NCI-H748 (cell line): ENCODE measurements at regions not wholly inside any gene's neighbourhood (a gene's known extent, or its start where the extent isn't known, plus 50 kb on each side); places are given as distances from the start of the nearest gene placed in this dataset.
"Not testable (repeated sequence)": the region's sequence is repeated elsewhere in the genome, so short reads cannot be mapped to it uniquely, and the experiment has no call there.

Source experiments
- DNase-seq: peaks from one replicate; lab custom pipeline; 2025; ENCODE audit not compliant: unreplicated experiment; lab: John Stamatoyannopoulos, UW

DNA sequence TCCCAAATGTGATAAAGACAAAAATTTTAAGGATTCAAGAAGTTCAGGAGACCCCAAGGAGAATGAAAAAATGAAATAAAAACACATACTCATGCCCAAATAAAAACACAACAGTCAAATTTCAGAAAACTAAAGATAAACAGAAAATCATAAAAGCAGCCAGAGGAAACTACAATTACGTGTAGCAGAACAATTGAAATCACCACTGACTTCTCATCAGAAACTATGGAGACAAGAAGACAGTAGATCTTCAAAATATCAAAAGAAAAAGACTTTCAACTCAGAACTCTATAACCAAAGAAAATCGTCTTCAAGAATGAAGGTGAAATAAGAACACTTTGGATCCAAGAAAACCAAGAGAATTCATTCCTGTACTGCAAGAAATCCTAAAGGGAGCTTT lies 54.9 kb downstream of the DIO3 start:
- no peak for DNase-seq

DNA sequence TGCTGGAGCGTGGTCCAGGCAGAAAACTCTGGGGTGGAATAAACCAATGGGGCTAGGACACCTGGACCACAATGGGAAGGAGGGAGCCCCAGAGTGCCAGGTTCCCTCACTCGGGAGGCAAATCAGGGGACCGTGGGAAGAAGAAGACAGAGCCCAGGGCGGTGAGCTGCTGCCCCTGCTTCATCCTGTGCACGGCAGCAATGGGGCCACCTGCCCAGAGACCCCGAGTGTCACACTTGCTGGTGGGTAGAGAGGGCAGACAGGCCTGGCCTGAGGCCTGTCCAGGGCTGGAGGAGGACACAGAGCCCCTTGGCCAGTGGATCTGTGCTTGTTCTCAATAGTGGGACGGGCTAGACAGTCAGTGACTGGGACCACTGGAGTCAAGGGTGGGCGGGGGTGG lies 58.2 kb downstream of the DIO3 start:
- no peak for DNase-seq

DNA sequence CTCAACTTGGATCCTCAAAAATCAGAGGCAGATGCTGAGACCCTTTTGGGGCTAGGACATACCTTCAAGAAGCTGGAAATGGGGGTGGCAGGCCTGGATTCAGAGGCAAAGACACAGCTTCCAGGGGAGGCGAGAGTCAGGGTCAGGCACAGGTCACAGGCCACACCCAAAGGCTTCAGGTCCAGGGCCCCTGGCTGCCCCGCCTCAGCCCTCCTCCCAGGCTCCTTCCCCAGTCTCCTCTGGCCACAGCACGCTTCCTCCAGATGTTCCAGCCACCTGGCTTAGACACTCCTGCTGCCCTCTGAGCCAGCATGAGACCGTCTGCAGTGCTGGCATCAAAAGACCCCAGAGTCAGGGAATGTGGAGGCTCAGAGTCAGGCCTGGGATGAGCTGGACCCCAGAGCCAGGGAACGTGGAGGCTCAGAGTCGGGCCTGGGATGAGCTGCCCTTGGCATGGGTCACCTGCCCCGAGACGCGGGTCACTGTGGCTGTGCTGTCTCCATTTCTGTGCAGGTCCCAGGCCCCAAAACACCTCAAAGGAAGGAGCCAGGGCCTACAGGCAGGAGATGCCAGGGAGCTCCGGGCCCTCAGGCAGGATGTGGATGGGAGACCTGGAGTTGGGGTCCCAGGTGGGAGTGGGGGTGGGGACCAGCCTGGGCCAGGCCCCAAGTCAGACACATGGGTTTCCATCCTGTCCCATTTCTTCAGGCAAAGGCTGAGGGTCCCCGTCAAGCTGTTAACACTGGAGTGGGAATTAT lies 58.9 kb downstream of the DIO3 start:
- no peak for DNase-seq

DNA sequence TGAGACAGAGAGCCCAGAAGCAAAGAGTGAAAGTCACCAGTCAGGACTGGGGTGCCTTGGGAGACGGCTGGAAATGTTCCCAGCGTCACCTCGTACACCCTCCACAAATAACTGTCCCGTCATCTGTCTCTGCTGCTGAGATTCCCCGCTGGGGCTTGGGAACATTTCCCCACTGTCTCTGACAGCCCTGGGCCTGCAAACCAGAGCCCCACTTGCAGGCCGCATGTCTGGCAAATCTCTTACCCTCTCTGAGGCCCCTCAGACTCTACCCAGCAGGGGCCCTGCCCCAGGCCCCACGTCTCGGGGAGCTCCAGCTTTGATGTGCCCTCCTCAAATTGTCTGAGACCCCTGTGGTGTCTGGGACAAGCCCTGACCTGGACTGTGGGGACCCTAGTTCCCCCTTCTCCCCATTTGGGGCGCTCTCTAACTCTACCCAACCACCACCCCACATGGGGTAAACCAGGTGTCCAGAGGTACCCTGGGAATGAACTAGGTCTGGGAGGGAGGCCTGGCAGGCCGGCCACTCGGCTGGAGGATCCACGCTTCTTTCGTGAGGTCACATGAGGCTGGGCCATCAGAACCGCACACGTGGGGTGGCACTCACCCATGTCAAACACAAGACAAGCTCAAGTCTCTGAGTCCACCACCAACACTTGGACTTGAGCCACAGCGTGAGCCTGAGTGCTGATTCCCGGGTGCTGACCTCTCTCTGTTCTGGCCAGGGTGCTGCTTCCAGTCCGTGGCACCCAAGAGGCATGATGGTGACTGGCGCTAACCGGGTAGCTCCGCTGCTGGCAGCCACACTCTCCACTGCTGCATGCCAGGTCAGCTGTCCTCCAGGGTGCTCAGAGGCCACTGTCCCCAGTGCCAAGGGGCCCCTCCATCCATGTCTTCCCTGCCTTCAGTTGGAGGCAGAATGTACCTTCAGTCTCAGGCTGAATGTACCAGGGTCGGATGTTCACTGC lies 59.8 kb downstream of the DIO3 start:
- DNase-seq = no peak

DNA sequence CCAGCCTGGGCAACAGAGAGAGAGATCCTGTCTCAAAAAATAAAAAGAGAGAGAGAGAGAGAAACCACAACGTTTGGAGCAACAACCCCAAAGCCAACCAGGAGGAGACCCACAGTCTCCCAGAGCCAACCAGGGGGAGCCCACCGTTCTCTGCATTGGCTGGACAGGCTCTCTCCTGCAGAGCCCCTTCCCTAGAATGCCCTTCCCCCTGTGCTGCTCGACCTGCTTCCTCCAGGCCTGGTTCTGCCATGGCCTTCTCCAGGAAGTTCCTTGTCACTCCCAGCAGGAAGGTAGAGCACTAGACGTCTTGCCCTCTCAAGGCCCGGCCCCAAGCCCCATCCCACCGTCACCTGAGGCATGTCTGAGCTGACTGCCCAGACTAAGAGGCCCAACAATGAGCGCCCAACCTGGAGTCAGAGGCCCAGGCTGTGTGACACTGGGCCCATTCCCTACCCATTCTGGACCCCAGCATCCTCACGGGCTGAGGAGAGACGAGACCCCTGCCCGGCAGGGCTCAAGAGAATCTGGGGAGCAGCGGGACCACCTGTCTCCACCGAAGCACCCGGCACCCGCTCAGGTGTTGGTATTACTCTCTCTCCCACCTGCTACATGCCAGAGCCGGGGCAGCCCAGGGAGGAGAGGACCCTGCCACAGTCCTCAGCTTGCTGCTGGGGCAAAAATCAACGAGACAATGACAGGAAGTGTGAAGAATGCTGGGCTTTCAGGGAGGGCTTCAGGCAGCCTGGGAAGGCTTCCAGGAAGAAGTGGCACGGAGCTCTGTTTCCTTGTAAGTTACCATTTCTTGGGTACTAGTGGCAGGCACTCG lies 61.2 kb downstream of the DIO3 start:
- DNase-seq = no peak

DNA sequence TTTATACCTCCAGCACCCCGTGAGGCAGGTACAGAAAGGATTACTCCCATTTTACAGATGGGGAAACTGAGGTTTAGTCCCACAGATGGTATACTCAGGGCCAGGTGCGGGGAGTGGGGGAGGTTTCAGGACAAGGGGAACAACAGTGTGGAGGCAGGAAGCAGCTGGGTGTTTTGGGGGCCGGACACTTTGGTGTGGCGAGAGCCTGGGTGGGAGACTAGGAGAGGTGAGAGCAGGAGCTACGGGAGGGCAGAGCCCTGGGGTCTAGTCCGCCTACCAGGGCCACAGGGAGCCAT lies 61.7 kb downstream of the DIO3 start:
- DNase-seq = no peak

DNA sequence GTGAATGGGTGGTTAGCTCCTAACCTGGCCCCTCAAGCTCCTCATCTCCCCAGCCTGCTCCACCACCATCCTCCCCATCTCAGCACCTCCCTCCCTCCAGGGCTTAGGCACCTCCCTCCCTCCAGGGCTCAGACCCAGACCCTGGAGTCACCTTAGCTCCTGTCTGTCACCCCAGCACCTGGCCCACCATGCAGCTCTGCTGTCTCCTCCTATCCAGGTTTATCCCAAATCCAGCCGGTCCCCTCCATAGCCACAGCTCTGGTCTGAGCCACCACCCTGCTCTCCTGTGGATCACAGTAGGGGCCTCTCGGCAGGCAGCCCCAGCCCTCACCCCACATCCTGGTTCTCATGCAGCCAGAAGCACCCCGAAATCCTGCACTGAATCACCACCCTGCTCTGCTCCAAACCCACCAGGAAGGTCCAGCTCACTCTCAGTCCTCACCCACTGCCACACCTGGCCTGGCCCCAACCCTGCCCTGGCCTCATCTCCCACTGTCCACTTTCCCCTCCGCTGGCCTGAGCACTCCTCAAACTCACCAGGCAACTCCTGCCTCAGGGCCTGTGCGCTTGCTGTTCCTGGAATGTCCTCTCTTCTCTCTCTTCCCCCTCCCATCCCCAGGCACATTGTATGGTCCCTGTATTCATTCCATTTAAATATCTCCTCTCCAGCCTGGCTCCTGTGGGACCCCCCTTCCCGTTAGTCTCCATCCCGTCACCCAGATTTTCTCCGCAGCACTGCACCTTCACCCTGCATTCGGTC lies 62.6 kb downstream of the DIO3 start:
- no peak for DNase-seq

DNA sequence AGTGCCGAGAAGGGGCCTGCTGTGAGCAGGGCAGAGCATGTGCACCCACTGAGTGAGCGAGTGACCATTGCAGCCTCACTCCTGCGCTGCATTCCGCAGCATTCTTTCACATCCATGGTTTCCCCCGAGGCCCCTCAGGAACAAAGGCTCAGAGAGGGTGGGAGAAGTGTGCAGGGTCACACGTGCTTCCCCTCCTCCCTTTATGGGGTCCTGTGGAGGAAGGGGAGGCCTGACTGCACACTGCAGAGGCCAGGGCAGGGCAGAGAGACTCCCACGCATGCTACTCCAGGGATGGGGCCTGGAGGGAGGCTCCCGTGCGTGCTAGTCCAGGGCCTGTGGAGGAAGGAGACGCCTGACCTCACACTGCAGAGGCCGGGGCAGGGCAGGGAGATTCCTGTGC lies 63.2 kb downstream of the DIO3 start:
- DNase-seq = no peak

DNA sequence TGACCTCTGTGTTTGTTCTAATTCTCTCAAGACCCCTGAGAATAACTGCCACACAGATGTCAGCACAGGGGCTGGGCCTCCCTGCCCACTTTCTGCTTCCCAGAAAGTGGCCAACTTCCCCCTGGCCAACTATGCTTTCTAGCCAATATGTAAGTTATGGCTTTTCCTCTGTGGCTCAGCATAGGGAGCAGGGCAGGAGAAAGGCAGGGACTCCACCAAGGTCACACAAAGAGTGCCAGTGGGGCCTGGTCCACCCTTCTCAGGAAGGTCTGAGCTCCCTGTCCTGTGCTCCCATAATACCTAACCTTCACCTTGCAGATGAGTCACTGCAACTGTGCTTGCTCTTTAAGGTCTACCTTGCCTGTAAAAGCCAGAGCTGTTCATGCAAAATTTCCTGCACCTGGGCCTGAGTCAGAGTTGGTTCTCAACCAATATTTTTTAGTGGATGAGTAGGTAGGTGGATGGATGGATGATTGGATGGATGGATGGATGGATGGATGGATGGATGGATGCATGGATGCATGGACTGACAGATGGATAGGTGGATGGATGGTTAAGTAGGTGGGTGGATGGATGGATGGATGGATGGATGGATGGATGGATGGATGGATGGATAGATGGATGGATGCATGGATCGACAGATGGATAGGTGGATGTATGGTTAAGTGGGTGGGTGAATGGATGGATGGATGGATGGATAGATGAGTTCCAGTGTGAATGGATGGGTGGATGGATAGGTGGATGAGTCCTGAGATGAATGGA lies 64.2 kb downstream of the DIO3 start:
- DNase-seq = no peak

DNA sequence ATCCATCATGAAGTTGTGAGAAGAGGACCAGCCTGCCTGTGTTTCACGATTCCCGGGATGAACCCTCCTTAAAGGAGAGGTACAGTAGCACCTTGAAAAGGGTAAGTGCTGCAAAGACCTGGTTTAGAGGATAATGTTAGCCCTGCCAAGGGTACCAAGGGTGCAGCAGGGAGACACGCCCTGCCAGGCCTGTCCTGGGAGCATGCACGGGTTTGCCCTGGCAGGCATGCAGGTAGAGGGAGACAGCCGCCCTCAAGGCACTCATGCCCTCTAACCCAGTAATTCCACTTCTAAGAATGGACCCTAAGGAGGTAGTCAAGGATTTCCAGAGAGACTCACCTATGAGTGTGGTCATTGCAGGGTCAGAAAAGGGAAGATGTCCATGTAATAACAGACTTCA lies 65.0 kb downstream of the DIO3 start:
- no peak for DNase-seq

DNA sequence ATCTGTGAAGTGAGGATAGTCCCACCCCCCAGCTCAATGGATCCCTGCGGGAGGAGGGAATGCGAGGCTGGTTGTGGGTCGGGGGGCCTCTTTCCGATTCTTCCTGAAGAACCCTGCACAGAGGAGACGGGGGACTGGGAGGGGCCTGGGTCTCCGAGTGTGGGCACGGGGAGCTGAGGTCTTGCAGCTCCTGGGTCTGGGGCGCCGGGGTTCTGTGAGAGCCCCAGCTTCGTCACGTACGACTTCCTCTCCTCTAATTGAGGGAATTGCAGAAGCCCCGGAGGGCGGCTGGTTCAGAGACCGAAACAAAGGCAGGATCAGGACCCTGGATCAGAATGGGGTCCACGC lies 66.6 kb downstream of the DIO3 start:
- DNase-seq = no peak

DNA sequence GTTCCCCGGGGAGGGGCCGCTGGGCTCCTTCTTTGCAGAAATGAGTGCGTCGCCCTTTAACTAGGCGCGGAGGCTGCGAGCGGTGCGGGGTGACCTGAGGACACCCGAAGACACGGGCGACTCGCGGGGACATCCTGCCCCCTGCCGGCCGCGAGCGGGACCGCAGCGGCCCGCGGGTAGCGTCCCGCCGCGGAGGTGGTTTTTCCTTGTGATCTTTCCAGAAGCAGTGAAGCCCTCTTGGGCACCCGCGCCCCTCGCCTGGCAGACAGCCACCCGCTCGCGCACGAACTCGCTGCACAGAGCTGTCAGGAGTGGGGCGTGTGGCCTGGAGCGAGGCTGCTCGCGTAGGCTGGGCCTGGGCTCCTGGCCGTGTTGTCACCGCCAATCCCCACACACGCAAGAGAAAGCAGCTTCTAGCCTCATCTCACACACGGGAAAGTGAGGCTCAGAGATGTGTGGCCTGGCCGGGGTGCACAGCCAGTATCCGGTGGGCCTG lies 67.2 kb downstream of the DIO3 start:
- peak; percentile 86 for DNase-seq

DNA sequence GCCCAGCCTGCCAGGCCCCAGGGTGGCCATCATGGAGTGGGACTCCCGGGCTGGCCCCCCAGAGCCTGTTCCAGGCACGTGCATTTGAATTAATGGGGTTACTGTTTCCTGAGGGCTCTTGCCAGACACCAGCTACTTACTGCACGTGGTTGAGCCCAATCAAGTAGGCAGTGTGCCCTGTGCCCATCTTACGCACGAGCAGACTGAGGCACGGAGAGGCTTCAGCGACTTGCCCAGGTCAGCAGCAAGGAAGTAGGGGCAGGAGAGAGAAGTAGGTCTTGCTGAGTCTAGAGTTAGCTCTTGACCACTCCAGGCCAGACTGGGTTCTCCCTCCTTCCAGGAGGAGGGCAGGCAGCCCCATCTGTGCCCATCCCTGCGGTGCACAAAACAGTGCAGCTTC lies 67.7 kb downstream of the DIO3 start:
- no peak for DNase-seq

DNA sequence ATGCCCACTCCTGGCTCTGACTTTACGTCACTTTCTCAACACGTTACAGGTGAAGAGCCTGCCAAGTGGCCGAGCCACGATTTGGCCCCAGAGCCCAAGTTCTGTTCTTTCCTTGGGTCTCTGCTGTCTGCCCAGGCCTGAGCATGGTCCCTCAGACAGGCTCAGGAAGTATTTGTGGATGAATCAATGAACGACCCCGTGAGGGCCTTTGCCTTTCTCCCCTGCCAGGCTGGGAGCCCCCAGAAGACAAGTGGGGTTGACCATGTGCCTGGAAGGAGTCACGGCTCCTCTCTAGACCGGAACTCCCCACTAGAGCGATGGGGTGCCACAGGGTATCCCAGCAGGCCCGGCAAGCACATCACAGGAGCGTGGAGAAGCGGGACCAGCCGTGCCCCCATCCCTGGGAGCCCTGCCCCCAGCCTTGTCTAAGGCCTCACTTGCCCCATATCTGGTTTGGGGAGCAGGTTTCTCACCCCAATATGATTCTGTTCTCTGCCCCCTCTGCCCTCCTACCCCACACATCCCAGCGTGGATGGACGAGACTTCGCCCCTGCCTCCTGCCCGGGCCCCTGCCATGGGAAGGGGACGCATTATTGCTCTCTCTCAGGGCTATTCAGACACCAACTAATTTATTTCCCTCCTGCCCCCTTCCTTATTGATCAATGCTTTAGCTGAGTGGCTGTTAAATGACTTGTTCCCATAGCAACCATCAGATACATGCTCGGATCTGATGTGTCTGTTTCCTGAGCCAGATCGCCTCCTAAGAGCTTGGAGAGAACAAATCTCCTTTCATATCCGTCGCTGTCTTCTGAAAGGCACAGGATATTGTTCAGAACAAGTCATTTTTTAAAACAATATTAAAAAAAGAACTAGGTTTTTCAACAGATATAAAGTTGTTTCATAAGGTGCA lies 69.0 kb downstream of the DIO3 start:
- peak; percentile 82 for DNase-seq

DNA sequence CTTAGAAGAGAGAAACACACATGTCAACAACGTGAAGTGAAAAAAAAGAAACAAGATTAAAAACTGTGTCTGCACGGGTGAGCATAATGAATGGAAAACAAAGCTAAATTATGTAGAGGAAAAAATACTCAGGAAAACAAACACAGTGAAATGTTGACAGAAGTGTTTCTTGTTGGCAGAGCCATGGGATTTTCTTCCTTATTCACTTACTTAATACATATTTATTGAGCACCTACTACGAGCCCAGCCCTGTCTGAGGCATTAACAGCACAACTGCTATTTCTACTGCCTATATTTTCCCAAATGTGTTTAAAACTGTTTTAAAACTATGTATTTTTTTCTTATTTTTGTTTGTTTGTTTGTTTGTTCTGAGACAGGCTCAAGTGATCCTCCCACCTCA lies 69.9 kb downstream of the DIO3 start:
- DNase-seq = no peak

DNA sequence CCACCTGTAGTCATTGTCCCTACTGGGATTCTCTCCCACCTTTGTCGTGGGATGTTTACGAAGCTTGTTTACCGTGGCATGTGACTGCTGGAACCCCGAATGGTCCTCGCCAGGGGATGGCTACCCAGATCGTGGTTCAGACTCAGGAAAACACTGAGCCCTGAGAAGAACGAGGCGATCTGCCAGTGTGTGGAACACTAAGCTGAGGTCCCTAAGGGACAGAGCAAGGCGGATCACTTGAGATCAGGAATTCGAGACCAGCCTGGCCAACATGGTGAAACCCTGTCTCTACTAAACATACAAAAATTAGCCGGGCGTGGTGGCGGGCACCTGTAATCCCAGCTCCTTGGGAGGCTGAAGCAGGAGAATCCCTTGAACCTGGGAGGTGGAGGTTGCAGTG lies 70.7 kb downstream of the DIO3 start:
- DNase-seq = not testable (repeated sequence)

DNA sequence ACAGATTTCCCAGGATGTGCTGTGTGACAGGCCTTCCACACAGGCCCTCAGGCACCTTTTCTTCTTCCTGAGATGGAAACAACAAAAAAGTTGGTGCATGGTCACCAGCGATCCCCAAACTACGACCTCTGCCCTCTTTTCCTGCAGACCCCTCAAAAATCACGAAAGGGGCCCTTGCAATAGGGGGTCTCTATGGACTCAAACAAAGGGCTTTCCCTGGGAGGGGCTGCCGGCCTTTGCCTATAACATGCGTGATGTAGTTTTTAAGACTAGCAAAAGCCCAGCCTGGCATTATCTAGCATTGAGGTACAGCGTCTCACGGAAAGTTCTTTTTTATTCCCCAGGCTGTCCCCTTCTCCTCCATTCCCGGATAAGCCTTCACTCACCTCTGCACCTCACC lies 71.2 kb downstream of the DIO3 start:
- no peak for DNase-seq

DNA sequence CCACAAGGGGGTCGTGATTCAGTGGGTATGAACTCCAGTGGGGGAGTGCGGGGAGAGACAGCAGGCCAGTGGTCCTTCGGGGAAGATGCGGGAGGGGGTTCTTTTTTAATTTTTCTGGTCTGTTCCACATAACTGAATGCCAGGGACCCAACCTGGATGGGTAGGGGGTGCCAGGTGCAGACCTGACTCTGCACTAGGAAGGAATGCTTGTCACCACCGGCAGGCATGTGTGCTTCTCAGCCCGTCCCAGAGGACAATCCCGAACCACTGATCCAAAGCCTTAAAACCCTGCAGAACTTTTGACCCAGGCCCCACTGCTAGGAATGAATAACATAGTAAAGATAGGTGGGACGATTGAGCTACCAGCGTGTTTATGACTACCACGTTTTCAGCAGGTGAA lies 72.0 kb downstream of the DIO3 start:
- DNase-seq = no peak

DNA sequence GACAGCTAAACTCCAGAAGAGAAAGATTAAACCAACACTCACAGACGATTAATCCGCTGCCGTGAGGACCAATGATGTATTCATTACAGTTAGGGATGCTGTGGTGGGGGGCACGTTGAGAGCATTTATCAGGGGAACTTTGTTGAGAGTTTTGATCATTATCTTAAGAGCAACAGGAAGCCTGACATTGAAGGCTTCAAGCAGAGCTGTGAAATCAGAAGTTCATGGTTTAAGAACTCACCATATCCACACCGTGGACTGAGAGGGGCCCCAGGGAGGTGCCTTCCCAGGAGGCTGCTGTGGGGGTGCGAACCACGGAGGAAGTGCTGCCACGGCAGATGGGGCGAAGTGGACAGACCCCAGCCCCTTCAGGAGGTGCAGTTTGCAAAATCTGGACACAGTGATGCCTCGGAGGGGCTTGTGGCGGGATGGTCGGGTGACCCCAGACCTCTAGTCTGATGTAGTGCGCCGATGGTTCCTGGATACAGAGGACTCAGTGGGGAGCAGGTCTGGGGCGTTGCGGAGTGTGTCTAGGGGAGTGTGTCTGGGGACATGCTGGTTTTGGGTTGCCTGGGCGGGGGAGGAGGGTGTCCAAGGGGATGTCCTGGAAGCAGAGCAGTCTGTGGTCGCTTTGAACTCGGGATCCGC lies 73.0 kb downstream of the DIO3 start:
- no peak for DNase-seq
